Neural cell (in vitro differentiated cells): ENCODE measurements at regions not wholly inside any gene's neighbourhood (a gene's known extent, or its start where the extent isn't known, plus 50 kb on each side); places are given as distances from the start of the nearest gene placed in this dataset.

Experiments used
- H2AFZ ChIP-seq: fragments of 200-600, 300-800 bp; sonication (generic), shearing (Covaris generic); 2 replicates; pipeline ENCODE4 v1.6.0; 2014; ENCODE audit warnings: low read depth, mild to moderate bottlenecking, antibody characterized with exemption, low read length, moderate library complexity
- H3F3A ChIP-seq: fragments of 200-600 bp; shearing (Covaris generic); 2 replicates; pipeline ENCODE4 v1.6.1; 2016; ENCODE audit warnings: mild to moderate bottlenecking, moderate library complexity, mixed read lengths, antibody characterized with exemption, low read length; ENCODE audit not compliant: insufficient read depth, poor library complexity, severe bottlenecking
- H3K27ac ChIP-seq: fragments of 200-600, 300-800 bp; sonication (generic), shearing (Covaris generic); 2 replicates; pipeline ENCODE4 v1.5.1; 2014; ENCODE audit warnings: mild to moderate bottlenecking, low read length, moderate library complexity
- H3K27me3 ChIP-seq: fragments of 300-800, 200-600 bp; sonication (generic), shearing (Covaris generic); 2 replicates; pipeline ENCODE4 v1.6.0; 2014; ENCODE audit warnings: mild to moderate bottlenecking, low read depth, low read length, moderate library complexity; ENCODE audit not compliant: insufficient read depth
- H3K36me3 ChIP-seq: fragments of 300-800, 200-600 bp; sonication (generic), shearing (Covaris generic); 2 replicates; pipeline ENCODE4 v1.5.1; 2014; ENCODE audit warnings: mild to moderate bottlenecking, antibody characterized with exemption, low read length, moderate library complexity; ENCODE audit not compliant: insufficient read depth
- H3K4me2 ChIP-seq: fragments of 300-800, 200-600 bp; sonication (generic), shearing (Covaris generic); 2 replicates; pipeline ENCODE4 v1.6.0; 2014; ENCODE audit warnings: mild to moderate bottlenecking, low read length
- H3K4me3 ChIP-seq: fragments of 300-800, 200-600 bp; sonication (generic), shearing (Covaris generic); 2 replicates; pipeline ENCODE4 v1.5.1; 2014; ENCODE audit warnings: mild to moderate bottlenecking, low read length, moderate library complexity
- H3K79me2 ChIP-seq: fragments of 200-600 bp; shearing (Covaris generic); replicated peaks from 2 replicates; pipeline ENCODE4 v1.6.0; 2014; ENCODE audit warnings: mild to moderate bottlenecking, low read length, moderate library complexity; ENCODE audit not compliant: insufficient read depth
- H3K9ac ChIP-seq: fragments of 300-800, 200-600 bp; sonication (generic), shearing (Covaris generic); 2 replicates; pipeline ENCODE4 v1.6.1; 2016; ENCODE audit warnings: mild to moderate bottlenecking, low read length, mixed read lengths
- H3K9me2 ChIP-seq: fragments of 200-600 bp; shearing (Covaris generic); 2 replicates; pipeline ENCODE4 v1.6.1; 2016; ENCODE audit warnings: mild to moderate bottlenecking, low read length, mixed read lengths; ENCODE audit not compliant: insufficient read depth
- H3K9me3 ChIP-seq: fragments of 200-600, 300-800 bp; sonication (generic), shearing (Covaris generic); 2 replicates; pipeline ENCODE4 v1.6.1; 2016; ENCODE audit warnings: mild to moderate bottlenecking, mixed run types, low read length, moderate library complexity, mixed read lengths
- H4K20me1 ChIP-seq: fragments of 200-600 bp; shearing (Covaris generic); 2 replicates; pipeline ENCODE4 v1.6.1; 2016; ENCODE audit warnings: mild to moderate bottlenecking, mixed run types; ENCODE audit not compliant: insufficient read depth
- CTCF ChIP-seq: fragments of 450-650 bp; IDR thresholded peaks from 2 replicates; pipeline ENCODE4 v1.5.1; 2014; ENCODE audit warnings: antibody characterized with exemption, mild to moderate bottlenecking, moderate library complexity; ENCODE audit not compliant: poor library complexity, severe bottlenecking
- EP300 ChIP-seq: fragments of 450-650 bp; conservative IDR thresholded peaks from 2 replicates; pipeline ENCODE4 v1.6.1; 2014; ENCODE audit warnings: antibody characterized with exemption, mild to moderate bottlenecking, moderate library complexity; ENCODE audit not compliant: poor library complexity, severe bottlenecking
- EZH2 ChIP-seq: fragments of 200-600, 300-800 bp; shearing (Covaris generic), sonication (generic); IDR thresholded peaks from 2 replicates; pipeline ENCODE4 v1.6.1; 2014; ENCODE audit warnings: antibody characterized with exemption, low read length, borderline replicate concordance, mild to moderate bottlenecking; ENCODE audit not compliant: insufficient read depth, poor library complexity, severe bottlenecking
- MXI1 ChIP-seq: fragments of 450-650 bp; conservative IDR thresholded peaks from 2 replicates; pipeline ENCODE4 v1.6.1; 2014; ENCODE audit warnings: antibody characterized with exemption, mild to moderate bottlenecking; ENCODE audit not compliant: poor library complexity, severe bottlenecking
- POLR2AphosphoS5 ChIP-seq: IDR thresholded peaks from 2 replicates; pipeline ENCODE4 v1.6.1; 2012
- RAD21 ChIP-seq: fragments of 450-650 bp; conservative IDR thresholded peaks from 2 replicates; pipeline ENCODE4 v1.6.1; 2014; ENCODE audit warnings: antibody characterized with exemption, mild to moderate bottlenecking, moderate library complexity
- REST ChIP-seq: IDR thresholded peaks from 2 replicates; pipeline ENCODE4 v1.6.1; 2012; ENCODE audit warnings: borderline replicate concordance
- SMC3 ChIP-seq: fragments of 450-650 bp; conservative IDR thresholded peaks from 2 replicates; pipeline ENCODE4 v1.6.1; 2014; ENCODE audit warnings: antibody characterized with exemption, mild to moderate bottlenecking, moderate library complexity; ENCODE audit not compliant: poor library complexity
- TAF1 ChIP-seq: IDR thresholded peaks from 2 replicates; pipeline ENCODE4 v1.6.1; 2012; ENCODE audit warnings: low read depth

GRCh38 chr22:48504519-48505140 lies 1323.0 kb downstream of the BRD1 start:
- Histone ChIP-seq H3K4me2 (no peak overlapping the region), H4K20me1 (no peaks in the 10 kb centered on the region), H3F3A (no peaks in the 10 kb centered on the region), H3K9me2 (no peaks in the 10 kb centered on the region), H3K9me3 (no peaks in the 10 kb centered on the region), H3K9ac (no peak overlapping the region), H2AFZ (no peak overlapping the region), H3K27me3 (no peaks in the 10 kb centered on the region), H3K4me3 (no peak overlapping the region), H3K36me3 (no peaks in the 10 kb centered on the region), H3K79me2 (no peaks in the 10 kb centered on the region), H3K27ac (no peak overlapping the region)
- TF ChIP-seq EP300 (no peak), RAD21 (no peak), CTCF (no peak), SMC3 (no peak), MXI1 (no peak), REST (no peak), EZH2 (no peak), POLR2AphosphoS5 (no peak), TAF1 (no peak)

- H3K9me3 ChIP-seq = no peaks in the 10 kb centered on the region
- H3F3A ChIP-seq = no peaks in the 10 kb centered on the region
- H3K27ac ChIP-seq = no peak overlapping the region
- no peak overlapping the region for H2AFZ ChIP-seq
- H3K9ac ChIP-seq = no peak overlapping the region
- H3K36me3 ChIP-seq = no peaks in the 10 kb centered on the region
- H3K27me3 ChIP-seq = no peaks in the 10 kb centered on the region
- no peak overlapping the region for H3K4me2 ChIP-seq
- no peaks in the 10 kb centered on the region for H3K79me2 ChIP-seq
- H3K9me2 ChIP-seq = no peaks in the 10 kb centered on the region
- TF ChIP-seq TAF1 = no peak
- no peak for TF ChIP-seq EP300
- no peak for TF ChIP-seq MXI1
- no peak for TF ChIP-seq POLR2AphosphoS5
- TF ChIP-seq CTCF = no peak
- no peak for TF ChIP-seq EZH2
- no peak for TF ChIP-seq SMC3
- TF ChIP-seq REST = no peak
- TF ChIP-seq RAD21 = no peak
- H4K20me1 ChIP-seq = no peaks in the 10 kb centered on the region
- no peak overlapping the region for H3K4me3 ChIP-seq
These were observed 1323.8 kb downstream of the BRD1 start for GRCh38 chr22:48503876-48504275.
